RWPE2 (cell line): ENCODE measurements at regions not wholly inside any gene's neighbourhood (a gene's known extent, or its start where the extent isn't known, plus 50 kb on each side); places are given as distances from the start of the nearest gene placed in this dataset.

Experiments used
- ATAC-seq: fragments of 200-7000 bp; cut with Tn5 transposase; 3 replicates; pipeline ENCODE4 v1.9.1; 2021; ENCODE audit warnings: low read depth
- DNase-seq: peaks from one replicate; pipeline ENCODE4 v3.0.0-alpha.2; 2020; ENCODE audit warnings: low spot score
- H3K27ac ChIP-seq: fragments of 450-650 bp; 2 replicates; pipeline ENCODE4 v1.5.1; 2017; ENCODE audit warnings: mild to moderate bottlenecking; ENCODE audit not compliant: poor library complexity, severe bottlenecking
- H3K27me3 ChIP-seq: fragments of 250-450 bp; sonication (Bioruptor Pico); 2 replicates; pipeline ENCODE4 v1.5.1; 2021; ENCODE audit warnings: mild to moderate bottlenecking, moderate library complexity; ENCODE audit not compliant: insufficient read depth, poor library complexity, severe bottlenecking
- H3K36me3 ChIP-seq: fragments of 250-450 bp; sonication (Bioruptor Pico); 2 replicates; pipeline ENCODE4 v1.5.1; 2020; ENCODE audit warnings: low read depth, mild to moderate bottlenecking, moderate library complexity
- H3K4me1 ChIP-seq: fragments of 250-450 bp; sonication (Bioruptor Pico); 2 replicates; pipeline ENCODE4 v1.5.1; 2021; ENCODE audit warnings: mild to moderate bottlenecking, moderate library complexity; ENCODE audit not compliant: insufficient read depth, poor library complexity, severe bottlenecking
- H3K4me3 ChIP-seq: fragments of 250-450 bp; sonication (Bioruptor Pico); 2 replicates; pipeline ENCODE4 v1.5.1; 2021; ENCODE audit warnings: mild to moderate bottlenecking, moderate library complexity; ENCODE audit not compliant: severe bottlenecking
- H3K9me3 ChIP-seq: fragments of 250-450 bp; sonication (Bioruptor Pico); 2 replicates; pipeline ENCODE4 v1.5.1; 2021; ENCODE audit warnings: mild to moderate bottlenecking, moderate library complexity; ENCODE audit not compliant: severe bottlenecking
- CTCF ChIP-seq: fragments of 450-650 bp; IDR thresholded peaks from one replicate; pipeline ENCODE4 v1.5.1; 2017; ENCODE audit warnings: mild to moderate bottlenecking, moderate library complexity; ENCODE audit not compliant: poor library complexity, severe bottlenecking

- ATAC-seq (peak; percentile 20; the same call in 1 of the 3 replicates), DNase-seq (no peak)
- TF ChIP-seq CTCF, result no peak
- Histone ChIP-seq H3K9me3 (no peaks in the 10 kb centered on the region), H3K27me3 (no peaks in the 10 kb centered on the region), H3K27ac (no peak overlapping the region), H3K4me3 (no peak overlapping the region), H3K36me3 (no peaks in the 10 kb centered on the region), H3K4me1 (peaks cover 17% of the 10 kb centered on the region)
Measured at GRCh38 chr5:91224456-91224855, 158.7 kb downstream of the ARRDC3 start.

GRCh38 chr5:91223886-91224285 is 159.2 kb downstream of the ARRDC3 start:
- no peaks in the 10 kb centered on the region for H3K36me3 ChIP-seq
- no peak overlapping the region for H3K4me3 ChIP-seq
- H3K27ac ChIP-seq, result no peak overlapping the region
- no peak for ATAC-seq
- H3K4me1 ChIP-seq, result peaks cover 16% of the 10 kb centered on the region
- H3K9me3 ChIP-seq, result no peaks in the 10 kb centered on the region
- H3K27me3 ChIP-seq, result no peaks in the 10 kb centered on the region
- DNase-seq, result no peak
- TF ChIP-seq CTCF, result no peak

- Histone ChIP-seq H3K27ac (no peak overlapping the region), H3K4me1 (peaks cover 17% of the 10 kb centered on the region), H3K27me3 (no peaks in the 10 kb centered on the region), H3K4me3 (no peak overlapping the region), H3K9me3 (no peaks in the 10 kb centered on the region), H3K36me3 (no peaks in the 10 kb centered on the region)
- no peak for ATAC-seq
- TF ChIP-seq CTCF, result no peak
- no peak for DNase-seq
Measured at GRCh38 chr5:91222482-91222881, 160.6 kb downstream of the ARRDC3 start.

- Histone ChIP-seq H3K4me1 (peaks cover 17% of the 10 kb centered on the region), H3K27me3 (no peaks in the 10 kb centered on the region), H3K27ac (no peak overlapping the region), H3K4me3 (no peak overlapping the region), H3K9me3 (no peaks in the 10 kb centered on the region), H3K36me3 (no peaks in the 10 kb centered on the region)
- no peak for DNase-seq
- no peak for TF ChIP-seq CTCF
- ATAC-seq, result no peak
Measured at GRCh38 chr5:91221917-91222316, 161.2 kb downstream of the ARRDC3 start.

- Histone ChIP-seq H3K36me3 (no peaks in the 10 kb centered on the region), H3K4me1 (peaks cover 17% of the 10 kb centered on the region), H3K27me3 (no peaks in the 10 kb centered on the region), H3K9me3 (no peaks in the 10 kb centered on the region), H3K27ac (peak overlapping the region; percentile 82), H3K4me3 (no peak overlapping the region)
- DNase-seq, result no peak
- peak; percentile 68 for TF ChIP-seq CTCF
- ATAC-seq, result no peak
Measured at GRCh38 chr5:91219803-91220371, 163.2 kb downstream of the ARRDC3 start.
